ENCODE measurements at regions not wholly inside any gene's neighbourhood (a gene's known extent, or its start where the extent isn't known, plus 50 kb on each side); places are given as distances from the start of the nearest gene placed in this dataset.

- no peak for TF ChIP-seq TAF1 (IDR thresholded peaks at IDR 0.05; ENCODE audit: low read depth)
- no peak for TF ChIP-seq USF1 (IDR thresholded peaks at IDR 0.05)
- TF ChIP-seq RAD21 (IDR thresholded peaks at IDR 0.05; ENCODE audit: low read depth), result no peak
- no peak for TF ChIP-seq ZBTB7A (IDR thresholded peaks at IDR 0.05; ENCODE audit: low read depth)
- TF ChIP-seq REST (IDR thresholded peaks at IDR 0.05; ENCODE audit: low read depth), result no peak
- no peak for TF ChIP-seq FOXM1 (IDR thresholded peaks at IDR 0.05; ENCODE audit: borderline replicate concordance, low read depth)
- TF ChIP-seq YY1 (IDR thresholded peaks at IDR 0.05; ENCODE audit: low read depth), result no peak
- no peak for TF ChIP-seq CEBPB (IDR thresholded peaks at IDR 0.05)
- no peak for TF ChIP-seq EGR1 (IDR thresholded peaks at IDR 0.05)
- no peak for TF ChIP-seq TCF12 (IDR thresholded peaks at IDR 0.05; ENCODE audit: low read depth)
- no peak for TF ChIP-seq TEAD4 (IDR thresholded peaks at IDR 0.05)
- no peak for TF ChIP-seq CREB1 (IDR thresholded peaks at IDR 0.05; ENCODE audit: low read depth)
- TF ChIP-seq MAX (IDR thresholded peaks at IDR 0.05), result no peak
- no peak for TF ChIP-seq EP300 (IDR thresholded peaks at IDR 0.05; ENCODE audit: borderline replicate concordance)
- TF ChIP-seq NFIC (IDR thresholded peaks at IDR 0.05), result no peak
Measured at GRCh38 chr3:39712413-39713048, 96.9 kb upstream of the MYRIP start.

GRCh38 chr3:39716849-39717248 is 92.6 kb upstream of the MYRIP start:
- TF ChIP-seq NFIC (IDR thresholded peaks at IDR 0.05), result no peak
- TF ChIP-seq TCF12 (IDR thresholded peaks at IDR 0.05; ENCODE audit: low read depth), result no peak
- TF ChIP-seq FOXM1 (IDR thresholded peaks at IDR 0.05; ENCODE audit: borderline replicate concordance, low read depth), result no peak
- TF ChIP-seq CREB1 (IDR thresholded peaks at IDR 0.05; ENCODE audit: low read depth), result no peak
- TF ChIP-seq EGR1 (IDR thresholded peaks at IDR 0.05), result no peak
- TF ChIP-seq ZBTB7A (IDR thresholded peaks at IDR 0.05; ENCODE audit: low read depth), result no peak
- TF ChIP-seq REST (IDR thresholded peaks at IDR 0.05; ENCODE audit: low read depth), result no peak
- no peak for TF ChIP-seq TAF1 (IDR thresholded peaks at IDR 0.05; ENCODE audit: low read depth)
- TF ChIP-seq YY1 (IDR thresholded peaks at IDR 0.05; ENCODE audit: low read depth), result no peak
- TF ChIP-seq RAD21 (IDR thresholded peaks at IDR 0.05; ENCODE audit: low read depth), result no peak
- TF ChIP-seq EP300 (IDR thresholded peaks at IDR 0.05; ENCODE audit: borderline replicate concordance), result no peak
- no peak for TF ChIP-seq CEBPB (IDR thresholded peaks at IDR 0.05)
- no peak for TF ChIP-seq MAX (IDR thresholded peaks at IDR 0.05)
- TF ChIP-seq USF1 (IDR thresholded peaks at IDR 0.05), result no peak
- no peak for TF ChIP-seq TEAD4 (IDR thresholded peaks at IDR 0.05)

GRCh38 chr3:39718674-39719595 is 90.5 kb upstream of the MYRIP start:
- no peak for TF ChIP-seq USF1 (IDR thresholded peaks at IDR 0.05)
- no peak for TF ChIP-seq TAF1 (IDR thresholded peaks at IDR 0.05; ENCODE audit: low read depth)
- no peak for TF ChIP-seq RAD21 (IDR thresholded peaks at IDR 0.05; ENCODE audit: low read depth)
- no peak for TF ChIP-seq REST (IDR thresholded peaks at IDR 0.05; ENCODE audit: low read depth)
- TF ChIP-seq NFIC (IDR thresholded peaks at IDR 0.05), result no peak
- TF ChIP-seq EP300 (IDR thresholded peaks at IDR 0.05; ENCODE audit: borderline replicate concordance), result no peak
- no peak for TF ChIP-seq CEBPB (IDR thresholded peaks at IDR 0.05)
- no peak for TF ChIP-seq FOXM1 (IDR thresholded peaks at IDR 0.05; ENCODE audit: borderline replicate concordance, low read depth)
- no peak for TF ChIP-seq YY1 (IDR thresholded peaks at IDR 0.05; ENCODE audit: low read depth)
- no peak for TF ChIP-seq MAX (IDR thresholded peaks at IDR 0.05)
- TF ChIP-seq EGR1 (IDR thresholded peaks at IDR 0.05), result no peak
- no peak for TF ChIP-seq ZBTB7A (IDR thresholded peaks at IDR 0.05; ENCODE audit: low read depth)
- no peak for TF ChIP-seq CREB1 (IDR thresholded peaks at IDR 0.05; ENCODE audit: low read depth)
- no peak for TF ChIP-seq TEAD4 (IDR thresholded peaks at IDR 0.05)
- no peak for TF ChIP-seq TCF12 (IDR thresholded peaks at IDR 0.05; ENCODE audit: low read depth)
